ENCODE measurements at regions not wholly inside any gene's neighbourhood (a gene's known extent, or its start where the extent isn't known, plus 50 kb on each side); places are given as distances from the start of the nearest gene placed in this dataset.

GRCh38 chr4:7128234-7128633, 60.4 kb upstream of the GRPEL1 start:
- H3K9ac ChIP-seq (ENCODE audit: low read length) = no peak overlapping the region
- no peak overlapping the region for H3K4me3 ChIP-seq (replicated peaks in 1 of 2; ENCODE audit: low read depth in 1 of 2, low read length in 2 of 2)
- no peaks in the 10 kb centered on the region for H3K9me2 ChIP-seq (ENCODE audit: insufficient read depth)
- ChIA-PET CTCF (no interaction called here), RAD21 (ENCODE audit: low non-redundant PET in 1 of 2, low total read pairs in 2 of 2, uncharacterized antibody in 2 of 2, unreplicated experiment in 2 of 2) (no interaction called here), POLR2A (no interaction called here)
- peaks cover 2 to 6% of the 10 kb centered on the region in 2 experiments; a peak in 2 of 4 replicates for H3K4me1 ChIP-seq (ENCODE audit: control insufficient read depth in 1 of 2, insufficient read depth in 2 of 2, low read length in 2 of 2)
- H3K9me3 ChIP-seq (ENCODE audit: control insufficient read depth in 1 of 2, insufficient read depth in 1 of 2, low read depth in 1 of 2, low read length in 2 of 2) = no peaks in the 10 kb centered on the region
- no peaks in the 10 kb centered on the region for H3K27me3 ChIP-seq (ENCODE audit: insufficient read depth, low read length)
- intact Hi-C loops (cut with micrococcal nuclease) = no loop called here
- no peaks in the 10 kb centered on the region for H3K36me3 ChIP-seq (ENCODE audit: control insufficient read depth in 1 of 2, insufficient read depth in 2 of 2, low read length in 2 of 2)
- H3K4me2 ChIP-seq (ENCODE audit: low read length) = no peak overlapping the region
- H3K79me2 ChIP-seq (ENCODE audit: insufficient read depth, low read length) = no peaks in the 10 kb centered on the region
- TF ChIP-seq ELF1 (IDR thresholded peaks at IDR 0.05; ENCODE audit: borderline replicate concordance, low read depth) (no peak), ZFX (IDR thresholded peaks at IDR 0.05) (no peak), EGR1 (IDR thresholded peaks at IDR 0.05; ENCODE audit: low read depth) (no peak), SIN3A (IDR thresholded peaks at IDR 0.05; ENCODE audit: low read depth) (no peak)
- ATAC-seq (no peak), DNase-seq (ENCODE audit: low read depth, low spot score) (no peak)
- no peaks in the 10 kb centered on the region for H4K20me1 ChIP-seq (ENCODE audit: insufficient read depth)
- H3K27ac ChIP-seq (ENCODE audit: low read depth, low read length) = no peak overlapping the region
- no peak overlapping the region for H2AFZ ChIP-seq (ENCODE audit: low read depth, low read length, poor library complexity, severe bottlenecking)
- no TSS peak for BruUV-seq (replicated peaks)

- RAD21 ChIA-PET (ENCODE audit: low non-redundant PET in 1 of 2, low total read pairs in 2 of 2, uncharacterized antibody in 2 of 2, unreplicated experiment in 2 of 2) = interaction anchor here in 1 of 2 experiments (0.6 kb wide), 1 partner anchor 57 kb away, joined by 3 read pairs; no protein-coding TSS in a partner anchor
Measured at GRCh38 chr4:7127576-7127975, 59.7 kb upstream of the GRPEL1 start.

More at GRCh38 chr4:7127576-7127975, 59.7 kb upstream of the GRPEL1 start:
- no peak for TF ChIP-seq EZH2phosphoT487 (IDR thresholded peaks at IDR 0.05; ENCODE audit: borderline replicate concordance)
- no peak for TF ChIP-seq ZBTB33 (IDR thresholded peaks at IDR 0.05; ENCODE audit: extremely low read depth, insufficient replicate concordance, low read length)
- no peak for TF ChIP-seq POLR2A (IDR thresholded peaks at IDR 0.05; ENCODE audit: borderline replicate concordance, extremely low read depth, insufficient read depth, insufficient read length)
- no peak for TF ChIP-seq FOSL1 (IDR thresholded peaks at IDR 0.05; ENCODE audit: low read depth)
- TF ChIP-seq ZFX (IDR thresholded peaks at IDR 0.05) = no peak
- TF ChIP-seq CBX3 (IDR thresholded peaks at IDR 0.05; ENCODE audit: low read depth) = no peak
- TF ChIP-seq JUND (IDR thresholded peaks at IDR 0.05) = no peak
- no peak for TF ChIP-seq MAX (IDR thresholded peaks at IDR 0.05)
- TF ChIP-seq SRF (IDR thresholded peaks at IDR 0.05; ENCODE audit: low read depth) = no peak
- no peak for TF ChIP-seq TCF7L2 (IDR thresholded peaks at IDR 0.05; ENCODE audit: borderline replicate concordance, extremely low read depth, insufficient read depth, insufficient read length)
- no peak for TF ChIP-seq YY1 (IDR thresholded peaks at IDR 0.05; ENCODE audit: extremely low read depth, insufficient replicate concordance, low read depth, low read length)
- no peak for TF ChIP-seq CEBPB (IDR thresholded peaks at IDR 0.05; ENCODE audit: low read depth)
- no peak for TF ChIP-seq POLR2AphosphoS5 (IDR thresholded peaks at IDR 0.05; ENCODE audit: low read depth, low read length)
- TF ChIP-seq EZH2 (IDR thresholded peaks at IDR 0.05) = no peak
- Histone ChIP-seq H3K9me3 (ENCODE audit: control insufficient read depth in 1 of 2, insufficient read depth in 1 of 2, low read depth in 1 of 2, low read length in 2 of 2) (no peaks in the 10 kb centered on the region), H3K4me1 (ENCODE audit: control insufficient read depth in 1 of 2, insufficient read depth in 2 of 2, low read length in 2 of 2) (peaks cover 2 to 6% of the 10 kb centered on the region in 2 experiments; a peak in 2 of 4 replicates), H3K27ac (ENCODE audit: low read depth, low read length) (no peak overlapping the region), H3K4me2 (ENCODE audit: low read length) (no peak overlapping the region), H3K9me2 (ENCODE audit: insufficient read depth) (no peaks in the 10 kb centered on the region), H4K20me1 (ENCODE audit: insufficient read depth) (no peaks in the 10 kb centered on the region), H3K27me3 (ENCODE audit: insufficient read depth, low read length) (no peaks in the 10 kb centered on the region), H2AFZ (ENCODE audit: low read depth, low read length, poor library complexity, severe bottlenecking) (no peak overlapping the region), H3K36me3 (ENCODE audit: control insufficient read depth in 1 of 2, insufficient read depth in 2 of 2, low read length in 2 of 2) (no peaks in the 10 kb centered on the region), H3K4me3 (replicated peaks in 1 of 2; ENCODE audit: low read depth in 1 of 2, low read length in 2 of 2) (no peak overlapping the region), H3K9ac (ENCODE audit: low read length) (no peak overlapping the region), H3K79me2 (ENCODE audit: insufficient read depth, low read length) (no peaks in the 10 kb centered on the region)
- POLR2A ChIA-PET = no interaction called here
- intact Hi-C loops (cut with micrococcal nuclease) = no loop called here
- no peak for ATAC-seq
- DNase-seq (ENCODE audit: low read depth, low spot score) = no peak
- CTCF ChIA-PET = no interaction called here
- no TSS peak for BruUV-seq (replicated peaks)

All from HCT116 (cell line).